ENCODE measurements at regions not wholly inside any gene's neighbourhood (a gene's known extent, or its start where the extent isn't known, plus 50 kb on each side); places are given as distances from the start of the nearest gene placed in this dataset.

- H3K27ac ChIP-seq, result no peak overlapping the region; the same call in 1 of the 2 replicates
- TF ChIP-seq CTCF (IDR thresholded peaks at IDR 0.05), result no peak
- TF ChIP-seq ZFX (IDR thresholded peaks at IDR 0.05; ENCODE audit: borderline replicate concordance), result no peak
Measured at GRCh38 chr2:82674652-82675051, 1784.4 kb downstream of the SUCLG1 start.

GRCh38 chr2:82667491-82667890, 1791.6 kb downstream of the SUCLG1 start:
- no peak for TF ChIP-seq ZFX (IDR thresholded peaks at IDR 0.05; ENCODE audit: borderline replicate concordance)
- no peak overlapping the region for H3K27ac ChIP-seq

- no peak overlapping the region for H3K27ac ChIP-seq
- no peak for TF ChIP-seq CTCF (IDR thresholded peaks at IDR 0.05)
- no peak for TF ChIP-seq ZFX (IDR thresholded peaks at IDR 0.05; ENCODE audit: borderline replicate concordance)
Measured at GRCh38 chr2:82665691-82666090, 1793.4 kb downstream of the SUCLG1 start.

- no peak overlapping the region for H3K27ac ChIP-seq
- TF ChIP-seq CTCF (IDR thresholded peaks at IDR 0.05) (no peak), ZFX (IDR thresholded peaks at IDR 0.05; ENCODE audit: borderline replicate concordance) (no peak)
Measured at GRCh38 chr2:82657106-82657505, 1802.0 kb downstream of the SUCLG1 start.

GRCh38 chr2:82656420-82656819, 1802.7 kb downstream of the SUCLG1 start:
- H3K27ac ChIP-seq, result no peak overlapping the region

GRCh38 chr2:82652117-82652516, 1807.0 kb downstream of the SUCLG1 start:
- TF ChIP-seq CTCF (IDR thresholded peaks at IDR 0.05), result no peak
- no peak for TF ChIP-seq ZFX (IDR thresholded peaks at IDR 0.05; ENCODE audit: borderline replicate concordance)
- no peak overlapping the region for H3K27ac ChIP-seq

More at GRCh38 chr2:82656420-82656819, 1802.7 kb downstream of the SUCLG1 start:
- TF ChIP-seq CTCF (IDR thresholded peaks at IDR 0.05), result no peak
- TF ChIP-seq ZFX (IDR thresholded peaks at IDR 0.05; ENCODE audit: borderline replicate concordance), result no peak

GRCh38 chr2:82650038-82650437, 1809.0 kb downstream of the SUCLG1 start:
- H3K27ac ChIP-seq, result no peak overlapping the region
- TF ChIP-seq CTCF (IDR thresholded peaks at IDR 0.05) (no peak), ZFX (IDR thresholded peaks at IDR 0.05; ENCODE audit: borderline replicate concordance) (no peak)

- H3K27ac ChIP-seq, result no peak overlapping the region
- TF ChIP-seq CTCF (IDR thresholded peaks at IDR 0.05) (no peak), ZFX (IDR thresholded peaks at IDR 0.05; ENCODE audit: borderline replicate concordance) (no peak)
Measured at GRCh38 chr2:82641598-82642180, 1817.4 kb downstream of the SUCLG1 start.

Data from 22Rv1 (cell line).